Suprapubic skin (tissue), 4 donors: ENCODE measurements at regions not wholly inside any gene's neighbourhood (a gene's known extent, or its start where the extent isn't known, plus 50 kb on each side); places are given as distances from the start of the nearest gene placed in this dataset.

Experiments used
- POLR2A ChIP-seq, 2 donors: fragments of 450-650 bp; IDR thresholded peaks; one replicate each; pipeline ENCODE4 v1.6.1; 2017; ENCODE audit warnings: antibody characterized with exemption in 2 of 2, mild to moderate bottlenecking in 2 of 2, moderate library complexity in 2 of 2
- POLR2AphosphoS5 ChIP-seq, 3 donors: sonication (generic); formaldehyde crosslinking; IDR thresholded peaks; one replicate each; pipeline ENCODE4 v1.6.1; 2017; ENCODE audit warnings: antibody characterized with exemption in 3 of 3
- TF ChIP-seq, protein P1 (sequence below), 2 donors: fragments of 200-600 bp in 1 of 2; fragments of 450-650 bp in 1 of 2; sonication (generic) in 1 of 2; IDR thresholded peaks; one replicate each; pipeline ENCODE4 v1.5.1; 2016 to 2019; ENCODE audit warnings: antibody characterized with exemption in 2 of 2, mild to moderate bottlenecking in 1 of 2, moderate library complexity in 1 of 2

DNA sequence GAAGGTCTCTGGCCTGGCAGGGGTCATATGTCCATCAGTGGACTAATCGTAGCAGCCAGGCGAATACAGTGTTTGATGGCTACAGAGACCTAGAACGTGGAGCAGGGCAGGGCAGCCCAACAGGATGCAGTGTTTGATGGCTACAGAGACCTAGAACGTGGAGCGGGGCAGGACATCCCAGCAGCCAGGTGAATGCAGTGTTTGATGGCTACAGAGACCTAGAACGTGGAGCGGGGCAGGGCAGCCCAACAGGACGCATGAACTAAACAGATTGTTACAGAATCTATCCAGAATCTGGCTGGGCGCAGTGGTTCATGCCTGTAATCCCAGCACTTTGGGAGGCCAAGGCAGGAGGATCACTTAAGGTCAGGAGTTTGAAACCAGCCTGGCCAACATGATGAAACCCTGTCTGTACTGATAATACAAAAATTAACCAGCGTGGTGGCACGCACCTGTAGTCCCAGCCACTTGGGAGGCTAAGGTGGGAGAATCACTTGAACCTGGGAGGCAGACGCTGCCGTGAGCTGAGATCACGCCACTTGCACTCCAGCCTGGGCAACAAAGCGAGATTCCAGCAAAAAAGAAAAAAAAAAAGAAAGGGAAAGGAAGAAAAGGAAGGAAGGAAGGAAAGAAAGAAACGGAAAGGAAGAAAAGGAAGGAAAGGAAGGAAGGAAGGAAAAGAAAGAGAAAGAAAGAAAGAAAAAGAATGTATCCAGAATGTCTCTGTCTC is 65.2 kb upstream of the RPH3AL start:
- TF ChIP-seq, protein P1, sequence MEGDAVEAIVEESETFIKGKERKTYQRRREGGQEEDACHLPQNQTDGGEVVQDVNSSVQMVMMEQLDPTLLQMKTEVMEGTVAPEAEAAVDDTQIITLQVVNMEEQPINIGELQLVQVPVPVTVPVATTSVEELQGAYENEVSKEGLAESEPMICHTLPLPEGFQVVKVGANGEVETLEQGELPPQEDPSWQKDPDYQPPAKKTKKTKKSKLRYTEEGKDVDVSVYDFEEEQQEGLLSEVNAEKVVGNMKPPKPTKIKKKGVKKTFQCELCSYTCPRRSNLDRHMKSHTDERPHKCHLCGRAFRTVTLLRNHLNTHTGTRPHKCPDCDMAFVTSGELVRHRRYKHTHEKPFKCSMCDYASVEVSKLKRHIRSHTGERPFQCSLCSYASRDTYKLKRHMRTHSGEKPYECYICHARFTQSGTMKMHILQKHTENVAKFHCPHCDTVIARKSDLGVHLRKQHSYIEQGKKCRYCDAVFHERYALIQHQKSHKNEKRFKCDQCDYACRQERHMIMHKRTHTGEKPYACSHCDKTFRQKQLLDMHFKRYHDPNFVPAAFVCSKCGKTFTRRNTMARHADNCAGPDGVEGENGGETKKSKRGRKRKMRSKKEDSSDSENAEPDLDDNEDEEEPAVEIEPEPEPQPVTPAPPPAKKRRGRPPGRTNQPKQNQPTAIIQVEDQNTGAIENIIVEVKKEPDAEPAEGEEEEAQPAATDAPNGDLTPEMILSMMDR (IDR thresholded peaks at IDR 0.05): no peak
- TF ChIP-seq POLR2A (IDR thresholded peaks at IDR 0.05) (no peak), POLR2AphosphoS5 (IDR thresholded peaks at IDR 0.05) (no peak)
